Central memory CD8-positive, alpha-beta T cell (primary cell): ENCODE measurements at regions not wholly inside any gene's neighbourhood (a gene's known extent, or its start where the extent isn't known, plus 50 kb on each side); places are given as distances from the start of the nearest gene placed in this dataset.

ENCODE experiments used
- ATAC-seq: fragments of 150-1000 bp; cut with Tn5 transposase; replicated peaks from 2 replicates; pipeline ENCODE4 v1.10.0; 2022; ENCODE audit warnings: mild to moderate bottlenecking, moderate FRiP score, moderate number of reproducible peaks; ENCODE audit not compliant: poor library complexity, severe bottlenecking; ENCODE audit errors: extremely low read depth
- DNase-seq, 2 donors: peaks; one replicate each; pipeline ENCODE4 v3.0.0; 2021; ENCODE audit warnings: low spot score in 2 of 2
- H3K27ac Mint-ChIP-seq: one replicate; pipeline ENCODE4 v1.8.0; 2022; ENCODE audit warnings: low read depth, mild to moderate bottlenecking, moderate library complexity, mixed read lengths
- H3K27me3 Mint-ChIP-seq: one replicate; pipeline ENCODE4 v1.8.0; 2022; ENCODE audit warnings: mixed read lengths
- H3K36me3 Mint-ChIP-seq: one replicate; pipeline ENCODE4 v1.8.0; 2022; ENCODE audit warnings: mild to moderate bottlenecking, moderate library complexity, mixed read lengths; ENCODE audit not compliant: insufficient read depth
- H3K4me1 Mint-ChIP-seq: one replicate; pipeline ENCODE4 v1.8.0; 2022; ENCODE audit warnings: mixed read lengths
- H3K4me3 Mint-ChIP-seq: one replicate; pipeline ENCODE4 v1.8.0; 2022; ENCODE audit warnings: mild to moderate bottlenecking, moderate library complexity, mixed read lengths
- H3K9me3 Mint-ChIP-seq: one replicate; pipeline ENCODE4 v1.8.0; 2022; ENCODE audit warnings: mixed read lengths

- no peak overlapping the region for H3K4me3 Mint-ChIP-seq
- no peak for ATAC-seq
- no peaks in the 10 kb centered on the region for H3K9me3 Mint-ChIP-seq
- no peak for DNase-seq
- H3K27ac Mint-ChIP-seq = no peak overlapping the region
- peaks cover 43% of the 10 kb centered on the region for H3K27me3 Mint-ChIP-seq
- peaks cover 5% of the 10 kb centered on the region for H3K4me1 Mint-ChIP-seq
- no peaks in the 10 kb centered on the region for H3K36me3 Mint-ChIP-seq
Observed at GRCh38 chr5:133846478-133847226, 121.8 kb downstream of the C5orf15 start.

- Mint-ChIP-seq H3K4me1 (peaks cover 5% of the 10 kb centered on the region), H3K4me3 (no peak overlapping the region), H3K27me3 (peaks cover 45% of the 10 kb centered on the region), H3K36me3 (no peaks in the 10 kb centered on the region), H3K9me3 (no peaks in the 10 kb centered on the region), H3K27ac (no peak overlapping the region)
- DNase-seq (no peak), ATAC-seq (no peak)
Observed at GRCh38 chr5:133845271-133845670, 123.2 kb downstream of the C5orf15 start.

GRCh38 chr5:133844836-133845235 lies 123.6 kb downstream of the C5orf15 start:
- Mint-ChIP-seq H3K27ac (no peak overlapping the region), H3K4me3 (no peak overlapping the region), H3K36me3 (no peaks in the 10 kb centered on the region), H3K4me1 (peaks cover 5% of the 10 kb centered on the region), H3K27me3 (peaks cover 48% of the 10 kb centered on the region), H3K9me3 (no peaks in the 10 kb centered on the region)
- no peak for DNase-seq
- no peak for ATAC-seq

- Mint-ChIP-seq H3K27ac (no peak overlapping the region), H3K27me3 (peaks cover 48% of the 10 kb centered on the region), H3K36me3 (no peaks in the 10 kb centered on the region), H3K4me1 (peaks cover 5% of the 10 kb centered on the region), H3K4me3 (no peak overlapping the region), H3K9me3 (no peaks in the 10 kb centered on the region)
- no peak for DNase-seq
- ATAC-seq = no peak
Observed at GRCh38 chr5:133843911-133844310, 124.5 kb downstream of the C5orf15 start.

- peaks cover 2% of the 10 kb centered on the region for H3K4me1 Mint-ChIP-seq
- peaks cover 48% of the 10 kb centered on the region for H3K27me3 Mint-ChIP-seq
- no peak for DNase-seq
- no peak overlapping the region for H3K27ac Mint-ChIP-seq
- H3K9me3 Mint-ChIP-seq = no peaks in the 10 kb centered on the region
- no peak overlapping the region for H3K4me3 Mint-ChIP-seq
- no peaks in the 10 kb centered on the region for H3K36me3 Mint-ChIP-seq
- ATAC-seq = no peak
Observed at GRCh38 chr5:133842846-133843611, 125.4 kb downstream of the C5orf15 start.

- DNase-seq (no peak), ATAC-seq (no peak)
- no peaks in the 10 kb centered on the region for H3K36me3 Mint-ChIP-seq
- H3K27ac Mint-ChIP-seq = no peak overlapping the region
- H3K4me1 Mint-ChIP-seq = no peaks in the 10 kb centered on the region
- H3K27me3 Mint-ChIP-seq = peaks cover 44% of the 10 kb centered on the region
- H3K9me3 Mint-ChIP-seq = no peaks in the 10 kb centered on the region
- H3K4me3 Mint-ChIP-seq = no peak overlapping the region
Observed at GRCh38 chr5:133841831-133842750, 126.3 kb downstream of the C5orf15 start.

- no peaks in the 10 kb centered on the region for H3K9me3 Mint-ChIP-seq
- H3K27ac Mint-ChIP-seq = no peak overlapping the region
- ATAC-seq = no peak
- no peaks in the 10 kb centered on the region for H3K4me1 Mint-ChIP-seq
- no peak for DNase-seq
- H3K36me3 Mint-ChIP-seq = no peaks in the 10 kb centered on the region
- peaks cover 48% of the 10 kb centered on the region for H3K27me3 Mint-ChIP-seq
- no peak overlapping the region for H3K4me3 Mint-ChIP-seq
Observed at GRCh38 chr5:133840168-133840567, 128.3 kb downstream of the C5orf15 start.

- Mint-ChIP-seq H3K27me3 (peaks cover 48% of the 10 kb centered on the region), H3K4me3 (no peak overlapping the region), H3K4me1 (no peaks in the 10 kb centered on the region), H3K9me3 (no peaks in the 10 kb centered on the region), H3K36me3 (no peaks in the 10 kb centered on the region), H3K27ac (no peak overlapping the region)
- no peak for DNase-seq
- ATAC-seq = no peak
Observed at GRCh38 chr5:133839721-133840120, 128.7 kb downstream of the C5orf15 start.

GRCh38 chr5:133839090-133839489 lies 129.3 kb downstream of the C5orf15 start:
- Mint-ChIP-seq H3K27ac (no peak overlapping the region), H3K4me3 (no peak overlapping the region), H3K4me1 (no peaks in the 10 kb centered on the region), H3K36me3 (no peaks in the 10 kb centered on the region), H3K27me3 (peaks cover 50% of the 10 kb centered on the region), H3K9me3 (no peaks in the 10 kb centered on the region)
- DNase-seq (no peak), ATAC-seq (no peak)

- DNase-seq (no peak), ATAC-seq (no peak)
- no peak overlapping the region for H3K4me3 Mint-ChIP-seq
- no peaks in the 10 kb centered on the region for H3K36me3 Mint-ChIP-seq
- no peak overlapping the region for H3K27ac Mint-ChIP-seq
- no peaks in the 10 kb centered on the region for H3K9me3 Mint-ChIP-seq
- H3K4me1 Mint-ChIP-seq = no peaks in the 10 kb centered on the region
- peaks cover 58% of the 10 kb centered on the region for H3K27me3 Mint-ChIP-seq
Observed at GRCh38 chr5:133838286-133838685, 130.1 kb downstream of the C5orf15 start.

- Mint-ChIP-seq H3K27ac (no peak overlapping the region), H3K4me3 (no peak overlapping the region), H3K27me3 (peaks cover 17% of the 10 kb centered on the region), H3K36me3 (no peaks in the 10 kb centered on the region), H3K9me3 (no peaks in the 10 kb centered on the region), H3K4me1 (peaks cover under 1% of the 10 kb centered on the region)
- ATAC-seq (no peak), DNase-seq (no peak)
Observed at GRCh38 chr5:133831491-133832224, 136.8 kb downstream of the C5orf15 start.

GRCh38 chr5:133830911-133831310 lies 137.5 kb downstream of the C5orf15 start:
- H3K27me3 Mint-ChIP-seq = peaks cover 10% of the 10 kb centered on the region
- H3K36me3 Mint-ChIP-seq = no peaks in the 10 kb centered on the region
- H3K27ac Mint-ChIP-seq = no peak overlapping the region
- ATAC-seq (no peak), DNase-seq (no peak)
- H3K4me1 Mint-ChIP-seq = peaks cover 8% of the 10 kb centered on the region
- no peaks in the 10 kb centered on the region for H3K9me3 Mint-ChIP-seq
- H3K4me3 Mint-ChIP-seq = no peak overlapping the region
